ENCODE measurements at regions not wholly inside any gene's neighbourhood (a gene's known extent, or its start where the extent isn't known, plus 50 kb on each side); places are given as distances from the start of the nearest gene placed in this dataset.

- H3K27ac ChIP-seq (ENCODE audit: low read depth, low read length), result no peak overlapping the region
- no peaks in the 10 kb centered on the region for H3K4me1 Mint-ChIP-seq
- no peak for TF ChIP-seq CTCF (conservative IDR thresholded peaks at IDR 0.05)
- no peak for DNase-seq
- H3K27me3 Mint-ChIP-seq (ENCODE audit: insufficient read depth), result no peaks in the 10 kb centered on the region
- peaks cover 16% of the 10 kb centered on the region for H3K9me3 ChIP-seq (ENCODE audit: control insufficient read depth, low read length)
- H3K4me1 ChIP-seq (ENCODE audit: control insufficient read depth, insufficient read depth, low read length), result no peaks in the 10 kb centered on the region
- no peak overlapping the region for H3K27ac Mint-ChIP-seq
- 90 to 100% methylated on average over 1 to 3 of the region's 3 CpGs for WGBS, 2 experiments (ENCODE audit: insufficient coverage in 1 of 2, insufficient read length in 1 of 2)
- no peaks in the 10 kb centered on the region for H3K27me3 ChIP-seq (ENCODE audit: control insufficient read depth, insufficient read depth, low read length, poor library complexity, severe bottlenecking)
- H3K9me3 Mint-ChIP-seq, result peaks cover 16% of the 10 kb centered on the region
- no peaks in the 10 kb centered on the region for H3K36me3 Mint-ChIP-seq (ENCODE audit: low read depth)
- no peak overlapping the region for H3K9ac ChIP-seq (ENCODE audit: extremely low read depth, low read length, poor library complexity, severe bottlenecking)
- no peak overlapping the region for H3K4me3 Mint-ChIP-seq
- no peak overlapping the region for H3K4me3 ChIP-seq (ENCODE audit: low read length)
- H3K36me3 ChIP-seq (ENCODE audit: control insufficient read depth, insufficient read depth, low read length), result no peaks in the 10 kb centered on the region
Measured at GRCh38 chr6:4309540-4309939, 174.2 kb upstream of the ECI2 start.

- peaks cover 16% of the 10 kb centered on the region for H3K9me3 ChIP-seq (ENCODE audit: control insufficient read depth, low read length)
- no peaks in the 10 kb centered on the region for H3K36me3 ChIP-seq (ENCODE audit: control insufficient read depth, insufficient read depth, low read length)
- H3K9ac ChIP-seq (ENCODE audit: extremely low read depth, low read length, poor library complexity, severe bottlenecking), result no peak overlapping the region
- no peak for DNase-seq
- H3K4me3 ChIP-seq (ENCODE audit: low read length), result no peak overlapping the region
- H3K4me1 Mint-ChIP-seq, result no peaks in the 10 kb centered on the region
- H3K27me3 Mint-ChIP-seq (ENCODE audit: insufficient read depth), result peaks cover 2% of the 10 kb centered on the region
- no peak overlapping the region for H3K27ac Mint-ChIP-seq
- WGBS, 2 experiments (ENCODE audit: insufficient coverage in 1 of 2, insufficient read length in 1 of 2), result no CpG with 5 or more reads among the region's 1 CpG
- no peak overlapping the region for H3K27ac ChIP-seq (ENCODE audit: low read depth, low read length)
- H3K9me3 Mint-ChIP-seq, result peaks cover 13% of the 10 kb centered on the region
- H3K4me3 Mint-ChIP-seq, result no peak overlapping the region
- H3K27me3 ChIP-seq (ENCODE audit: control insufficient read depth, insufficient read depth, low read length, poor library complexity, severe bottlenecking), result no peaks in the 10 kb centered on the region
- no peaks in the 10 kb centered on the region for H3K36me3 Mint-ChIP-seq (ENCODE audit: low read depth)
- no peak for TF ChIP-seq CTCF (conservative IDR thresholded peaks at IDR 0.05)
- no peaks in the 10 kb centered on the region for H3K4me1 ChIP-seq (ENCODE audit: control insufficient read depth, insufficient read depth, low read length)
Measured at GRCh38 chr6:4308364-4308763, 173.0 kb upstream of the ECI2 start.

DNA sequence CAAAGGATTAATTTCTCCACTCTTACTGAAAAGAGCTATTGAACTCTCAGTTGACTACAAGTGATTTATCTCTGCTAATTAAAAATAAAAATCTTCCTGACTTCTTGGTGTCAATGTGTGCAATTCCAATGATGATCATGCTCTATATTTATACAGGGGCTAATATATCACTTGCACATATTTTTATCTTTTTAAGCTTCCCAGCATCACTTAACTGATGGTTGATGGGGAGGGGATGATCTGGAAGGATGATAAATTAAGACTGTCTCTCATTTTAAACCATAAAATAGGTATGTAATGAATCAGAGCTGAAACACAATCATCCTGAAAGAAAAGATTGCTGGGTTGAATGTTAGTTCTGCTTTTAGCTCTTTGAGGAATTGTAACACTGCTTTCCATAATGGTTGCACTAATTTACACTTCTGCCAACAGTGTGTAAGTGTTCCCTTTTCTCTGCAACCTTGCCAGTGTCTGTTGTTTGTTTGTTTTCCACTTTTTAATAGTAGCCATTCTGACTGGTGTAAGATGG, 169.6 kb upstream of the ECI2 start:
- Mint-ChIP-seq H3K27ac (no peak overlapping the region), H3K9me3 (no peaks in the 10 kb centered on the region), H3K36me3 (ENCODE audit: low read depth) (no peaks in the 10 kb centered on the region), H3K4me3 (no peak overlapping the region), H3K4me1 (peaks cover 4% of the 10 kb centered on the region), H3K27me3 (ENCODE audit: insufficient read depth) (peaks cover 2% of the 10 kb centered on the region)
- H3K4me1 ChIP-seq (ENCODE audit: control insufficient read depth, insufficient read depth, low read length), result peaks cover 5% of the 10 kb centered on the region
- DNase-seq, result no peak
- H3K9me3 ChIP-seq (ENCODE audit: control insufficient read depth, low read length), result no peaks in the 10 kb centered on the region
- no peak overlapping the region for H3K4me3 ChIP-seq (ENCODE audit: low read length)
- no peak overlapping the region for H3K9ac ChIP-seq (ENCODE audit: extremely low read depth, low read length, poor library complexity, severe bottlenecking)
- H3K27me3 ChIP-seq (ENCODE audit: control insufficient read depth, insufficient read depth, low read length, poor library complexity, severe bottlenecking), result no peaks in the 10 kb centered on the region
- TF ChIP-seq CTCF (conservative IDR thresholded peaks at IDR 0.05), result no peak
- no peaks in the 10 kb centered on the region for H3K36me3 ChIP-seq (ENCODE audit: control insufficient read depth, insufficient read depth, low read length)
- H3K27ac ChIP-seq (ENCODE audit: low read depth, low read length), result no peak overlapping the region

Data from endodermal cell (in vitro differentiated cells).